Loucy (cell line): ENCODE measurements at regions not wholly inside any gene's neighbourhood (a gene's known extent, or its start where the extent isn't known, plus 50 kb on each side); places are given as distances from the start of the nearest gene placed in this dataset.

ENCODE experiments used
- H2AFZ ChIP-seq: fragments of 200-600 bp; sonication (generic); 2 replicates; pipeline ENCODE4 v1.6.0; 2016; ENCODE audit warnings: antibody characterized with exemption, mild to moderate bottlenecking, low read length, moderate library complexity
- H3F3A ChIP-seq: fragments of 200-600 bp; 2 replicates; pipeline ENCODE4 v1.6.0; 2016; ENCODE audit warnings: antibody characterized with exemption, low read depth, mild to moderate bottlenecking
- H3K27me3 ChIP-seq: fragments of 200-600 bp; sonication (generic); 2 replicates; pipeline ENCODE4 v1.6.1; 2014; ENCODE audit warnings: low read length, mild to moderate bottlenecking; ENCODE audit not compliant: insufficient read depth, poor library complexity, severe bottlenecking
- H3K36me3 ChIP-seq: fragments of 200-600 bp; sonication (generic); 2 replicates; pipeline ENCODE4 v1.6.1; 2016; ENCODE audit warnings: low read length; ENCODE audit not compliant: insufficient read depth
- H3K4me1 ChIP-seq: fragments of 200-600 bp; sonication (generic); 2 replicates; pipeline ENCODE4 v1.5.1; 2014; ENCODE audit warnings: low read length, mild to moderate bottlenecking; ENCODE audit not compliant: insufficient read depth, poor library complexity, severe bottlenecking
- H3K4me2 ChIP-seq: fragments of 200-600 bp; sonication (generic); 2 replicates; pipeline ENCODE4 v1.6.0; 2014; ENCODE audit warnings: antibody characterized with exemption, low read length, low read depth, mild to moderate bottlenecking; ENCODE audit not compliant: poor library complexity, severe bottlenecking
- H3K4me3 ChIP-seq: fragments of 200-600 bp; sonication (generic); 2 replicates; pipeline ENCODE4 v1.5.1; 2014; ENCODE audit warnings: low read length, mild to moderate bottlenecking, mixed read lengths; ENCODE audit not compliant: poor library complexity, severe bottlenecking
- H3K79me2 ChIP-seq: fragments of 200-600 bp; sonication (generic); 2 replicates; pipeline ENCODE4 v1.6.1; 2014; ENCODE audit warnings: low read length; ENCODE audit not compliant: insufficient read depth
- H3K9ac ChIP-seq: fragments of 200-600 bp; sonication (generic); 2 replicates; pipeline ENCODE4 v1.6.0; 2014; ENCODE audit warnings: mild to moderate bottlenecking, low read depth, low read length, moderate library complexity; ENCODE audit not compliant: poor library complexity, severe bottlenecking
- H3K9me2 ChIP-seq: fragments of 200-600 bp; sonication (generic); replicated peaks from 2 replicates; pipeline ENCODE4 v1.6.1; 2016; ENCODE audit warnings: low read depth, low read length, mixed read lengths
- H3K9me3 ChIP-seq: fragments of 200-600 bp; sonication (generic); 2 replicates; pipeline ENCODE4 v1.6.1; 2014; ENCODE audit warnings: mild to moderate bottlenecking, antibody characterized with exemption, low read length, low read depth; ENCODE audit not compliant: insufficient read depth
- H4K20me1 ChIP-seq: fragments of 200-600 bp; sonication (generic); 2 replicates; pipeline ENCODE4 v1.6.0; 2014; ENCODE audit warnings: antibody characterized with exemption, low read length, mild to moderate bottlenecking; ENCODE audit not compliant: insufficient read depth, poor library complexity, severe bottlenecking
- EZH2phosphoT487 ChIP-seq: fragments of 200-600 bp; IDR thresholded peaks from 2 replicates; pipeline ENCODE4 v1.6.1; 2018; ENCODE audit warnings: antibody characterized with exemption, mild to moderate bottlenecking, moderate library complexity, borderline replicate concordance
- TF ChIP-seq, protein P1 (sequence below): fragments of 200-600 bp; sonication (generic); conservative IDR thresholded peaks from 2 replicates; pipeline ENCODE4 v1.5.1; 2014; ENCODE audit warnings: mild to moderate bottlenecking, antibody characterized with exemption, low read length

DNA sequence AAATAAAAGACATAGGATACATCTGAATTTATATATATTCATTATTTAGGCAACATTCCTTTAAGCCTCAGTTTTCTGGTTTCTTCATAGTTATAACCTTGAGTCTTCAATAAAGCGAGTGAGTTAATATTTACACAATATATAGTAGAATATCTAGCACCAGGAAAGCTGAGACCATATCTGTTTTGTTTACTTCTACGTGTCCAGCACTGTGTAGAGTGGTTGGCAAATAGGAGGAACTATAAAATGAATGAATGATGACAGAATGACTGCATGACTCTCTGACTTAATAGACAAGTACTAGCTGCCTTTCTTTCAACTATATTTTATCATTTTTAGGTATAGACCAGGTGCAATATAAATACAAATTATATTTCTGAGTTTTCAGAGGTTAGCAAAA is 197.8 kb upstream of the RBMS3 start:
- no peak overlapping the region for H3K4me3 ChIP-seq
- no peaks in the 10 kb centered on the region for H3K79me2 ChIP-seq
- no peaks in the 10 kb centered on the region for H3K9me3 ChIP-seq
- no peak overlapping the region for H3K9ac ChIP-seq
- no peaks in the 10 kb centered on the region for H4K20me1 ChIP-seq
- no peaks in the 10 kb centered on the region for H3K9me2 ChIP-seq
- H3K4me2 ChIP-seq: no peak overlapping the region
- no peaks in the 10 kb centered on the region for H3K27me3 ChIP-seq
- TF ChIP-seq, protein P1, sequence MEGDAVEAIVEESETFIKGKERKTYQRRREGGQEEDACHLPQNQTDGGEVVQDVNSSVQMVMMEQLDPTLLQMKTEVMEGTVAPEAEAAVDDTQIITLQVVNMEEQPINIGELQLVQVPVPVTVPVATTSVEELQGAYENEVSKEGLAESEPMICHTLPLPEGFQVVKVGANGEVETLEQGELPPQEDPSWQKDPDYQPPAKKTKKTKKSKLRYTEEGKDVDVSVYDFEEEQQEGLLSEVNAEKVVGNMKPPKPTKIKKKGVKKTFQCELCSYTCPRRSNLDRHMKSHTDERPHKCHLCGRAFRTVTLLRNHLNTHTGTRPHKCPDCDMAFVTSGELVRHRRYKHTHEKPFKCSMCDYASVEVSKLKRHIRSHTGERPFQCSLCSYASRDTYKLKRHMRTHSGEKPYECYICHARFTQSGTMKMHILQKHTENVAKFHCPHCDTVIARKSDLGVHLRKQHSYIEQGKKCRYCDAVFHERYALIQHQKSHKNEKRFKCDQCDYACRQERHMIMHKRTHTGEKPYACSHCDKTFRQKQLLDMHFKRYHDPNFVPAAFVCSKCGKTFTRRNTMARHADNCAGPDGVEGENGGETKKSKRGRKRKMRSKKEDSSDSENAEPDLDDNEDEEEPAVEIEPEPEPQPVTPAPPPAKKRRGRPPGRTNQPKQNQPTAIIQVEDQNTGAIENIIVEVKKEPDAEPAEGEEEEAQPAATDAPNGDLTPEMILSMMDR: no peak
- TF ChIP-seq EZH2phosphoT487: no peak
- no peaks in the 10 kb centered on the region for H3K4me1 ChIP-seq
- no peak overlapping the region for H2AFZ ChIP-seq
- H3F3A ChIP-seq: no peaks in the 10 kb centered on the region
- H3K36me3 ChIP-seq: no peaks in the 10 kb centered on the region

DNA sequence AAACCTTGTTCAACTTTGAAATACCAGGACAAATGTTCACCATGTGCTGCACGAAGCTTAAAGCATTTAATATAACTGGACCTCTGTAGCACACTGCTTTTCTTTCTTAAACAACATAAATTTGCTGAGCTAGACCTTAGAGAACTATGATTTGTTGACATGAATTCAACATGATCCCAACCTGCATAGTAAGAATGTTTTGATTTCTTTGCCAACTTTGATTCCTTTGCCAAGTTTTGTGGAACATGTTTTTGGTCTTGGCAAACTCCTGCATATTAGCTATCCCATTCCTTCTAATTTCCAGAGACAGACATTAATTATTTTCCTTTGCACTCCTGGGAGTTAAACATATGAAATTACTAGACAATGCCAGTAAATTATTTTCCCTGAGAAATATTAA is 197.2 kb upstream of the RBMS3 start:
- Histone ChIP-seq H3K4me1 (no peaks in the 10 kb centered on the region), H3K36me3 (no peaks in the 10 kb centered on the region), H3K79me2 (no peaks in the 10 kb centered on the region), H3K9me2 (no peaks in the 10 kb centered on the region), H3K9ac (no peak overlapping the region), H2AFZ (no peak overlapping the region), H4K20me1 (no peaks in the 10 kb centered on the region), H3F3A (no peaks in the 10 kb centered on the region), H3K9me3 (no peaks in the 10 kb centered on the region), H3K4me3 (no peak overlapping the region), H3K4me2 (no peak overlapping the region), H3K27me3 (no peaks in the 10 kb centered on the region)
- no peak for TF ChIP-seq EZH2phosphoT487
- TF ChIP-seq, protein P1: no peak

DNA sequence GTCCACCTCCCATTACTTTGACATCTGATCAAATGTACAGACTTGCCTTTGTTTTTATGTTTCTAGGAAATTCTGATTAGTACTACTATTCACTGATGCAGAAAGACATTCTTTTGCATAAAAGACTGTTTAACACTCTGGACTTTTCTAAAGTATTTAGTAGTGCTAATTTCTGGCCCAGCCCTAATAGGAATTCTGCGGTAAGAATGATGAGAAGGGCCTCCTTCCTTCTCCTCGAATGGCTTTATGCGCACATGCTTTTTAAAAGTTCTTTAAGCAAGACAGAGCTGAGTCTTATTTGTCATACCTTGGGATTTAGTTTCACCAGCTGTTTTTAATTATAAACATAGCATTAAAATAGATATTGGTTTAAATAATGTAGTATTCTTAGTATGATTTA is 192.3 kb upstream of the RBMS3 start:
- H3K9me2 ChIP-seq: no peaks in the 10 kb centered on the region
- no peak overlapping the region for H3K9ac ChIP-seq
- no peak overlapping the region for H3K4me3 ChIP-seq
- no peaks in the 10 kb centered on the region for H3K9me3 ChIP-seq
- H3K4me2 ChIP-seq: no peak overlapping the region
- H3F3A ChIP-seq: no peaks in the 10 kb centered on the region
- H4K20me1 ChIP-seq: no peaks in the 10 kb centered on the region
- H3K36me3 ChIP-seq: no peaks in the 10 kb centered on the region
- TF ChIP-seq EZH2phosphoT487: no peak
- TF ChIP-seq, protein P1: no peak
- H2AFZ ChIP-seq: no peak overlapping the region
- no peaks in the 10 kb centered on the region for H3K27me3 ChIP-seq
- H3K4me1 ChIP-seq: no peaks in the 10 kb centered on the region
- H3K79me2 ChIP-seq: no peaks in the 10 kb centered on the region
